ENCODE measurements at regions not wholly inside any gene's neighbourhood (a gene's known extent, or its start where the extent isn't known, plus 50 kb on each side); places are given as distances from the start of the nearest gene placed in this dataset.
"Not testable (repeated sequence)": the region's sequence is repeated elsewhere in the genome, so short reads cannot be mapped to it uniquely, and the experiment has no call there.

GRCh38 chr4:15179842-15180241 is 177.6 kb downstream of the CPEB2 start:
- not testable (repeated sequence) for H3K4me3 ChIP-seq (ENCODE audit: low read depth, low read length); H3K4me1 ChIP-seq (ENCODE audit: control insufficient read depth, insufficient read depth, low read length); H3K36me3 ChIP-seq (ENCODE audit: control insufficient read depth, insufficient read depth, low read length); H3K27me3 ChIP-seq (ENCODE audit: control insufficient read depth, insufficient read depth, low read length); H3K27ac ChIP-seq (ENCODE audit: low read depth, low read length); H3K9me3 ChIP-seq (ENCODE audit: control insufficient read depth, insufficient read depth, low read length); DNase-seq (ENCODE audit: low read depth in 4 of 6, low spot score in 6 of 6)
- WGBS (ENCODE audit: insufficient coverage), result no CpG with 5 or more reads among the region's 2 CpGs

GRCh38 chr4:15182600-15183220 is 180.4 kb downstream of the CPEB2 start:
- Histone ChIP-seq H3K4me3 (ENCODE audit: low read depth, low read length) (no peak overlapping the region), H3K9me3 (ENCODE audit: control insufficient read depth, insufficient read depth, low read length) (no peaks in the 10 kb centered on the region), H3K4me1 (ENCODE audit: control insufficient read depth, insufficient read depth, low read length) (no peaks in the 10 kb centered on the region), H3K36me3 (ENCODE audit: control insufficient read depth, insufficient read depth, low read length) (no peaks in the 10 kb centered on the region), H3K27ac (ENCODE audit: low read depth, low read length) (no peak overlapping the region), H3K27me3 (ENCODE audit: control insufficient read depth, insufficient read depth, low read length) (no peaks in the 10 kb centered on the region)
- WGBS (ENCODE audit: insufficient coverage), result 67% methylated on average over 1 of the region's 3 CpGs
- no peak for DNase-seq (ENCODE audit: low read depth in 4 of 6, low spot score in 6 of 6)

- no peaks in the 10 kb centered on the region for H3K4me1 ChIP-seq (ENCODE audit: control insufficient read depth, insufficient read depth, low read length)
- H3K36me3 ChIP-seq (ENCODE audit: control insufficient read depth, insufficient read depth, low read length), result no peaks in the 10 kb centered on the region
- WGBS (ENCODE audit: insufficient coverage), result 70% methylated on average over 5 of the region's 5 CpGs
- no peak overlapping the region for H3K27ac ChIP-seq (ENCODE audit: low read depth, low read length)
- H3K4me3 ChIP-seq (ENCODE audit: low read depth, low read length), result no peak overlapping the region
- no peaks in the 10 kb centered on the region for H3K9me3 ChIP-seq (ENCODE audit: control insufficient read depth, insufficient read depth, low read length)
- peak in 1 of 6 donors; percentile 15 for DNase-seq (ENCODE audit: low read depth in 4 of 6, low spot score in 6 of 6)
- no peaks in the 10 kb centered on the region for H3K27me3 ChIP-seq (ENCODE audit: control insufficient read depth, insufficient read depth, low read length)
Measured at GRCh38 chr4:15186149-15186548, 183.9 kb downstream of the CPEB2 start.

- Histone ChIP-seq H3K27ac (ENCODE audit: low read depth, low read length) (no peak overlapping the region), H3K4me1 (ENCODE audit: control insufficient read depth, insufficient read depth, low read length) (no peaks in the 10 kb centered on the region), H3K9me3 (ENCODE audit: control insufficient read depth, insufficient read depth, low read length) (no peaks in the 10 kb centered on the region), H3K27me3 (ENCODE audit: control insufficient read depth, insufficient read depth, low read length) (no peaks in the 10 kb centered on the region), H3K36me3 (ENCODE audit: control insufficient read depth, insufficient read depth, low read length) (no peaks in the 10 kb centered on the region), H3K4me3 (ENCODE audit: low read depth, low read length) (no peak overlapping the region)
- no peak for DNase-seq (ENCODE audit: low read depth in 4 of 6, low spot score in 6 of 6)
Measured at GRCh38 chr4:15186806-15187205, 184.5 kb downstream of the CPEB2 start.

- WGBS (ENCODE audit: insufficient coverage), result 60% methylated on average over 1 of the region's 3 CpGs
- H3K27ac ChIP-seq (ENCODE audit: low read depth, low read length), result no peak overlapping the region
- DNase-seq (ENCODE audit: low read depth in 4 of 6, low spot score in 6 of 6), result no peak
Measured at GRCh38 chr4:15188605-15189539, 186.6 kb downstream of the CPEB2 start.

GRCh38 chr4:15194520-15194919 is 192.2 kb downstream of the CPEB2 start:
- Histone ChIP-seq H3K4me3 (ENCODE audit: low read depth, low read length) (no peak overlapping the region), H3K9me3 (ENCODE audit: control insufficient read depth, insufficient read depth, low read length) (no peaks in the 10 kb centered on the region), H3K36me3 (ENCODE audit: control insufficient read depth, insufficient read depth, low read length) (no peaks in the 10 kb centered on the region), H3K27ac (ENCODE audit: low read depth, low read length) (no peak overlapping the region), H3K4me1 (ENCODE audit: control insufficient read depth, insufficient read depth, low read length) (no peaks in the 10 kb centered on the region), H3K27me3 (ENCODE audit: control insufficient read depth, insufficient read depth, low read length) (no peaks in the 10 kb centered on the region)
- WGBS (ENCODE audit: insufficient coverage), result 83% methylated on average over 1 of the region's 2 CpGs
- DNase-seq (ENCODE audit: low read depth in 4 of 6, low spot score in 6 of 6), result no peak

More at GRCh38 chr4:15188605-15189539, 186.6 kb downstream of the CPEB2 start:
- Histone ChIP-seq H3K27me3 (ENCODE audit: control insufficient read depth, insufficient read depth, low read length) (no peaks in the 10 kb centered on the region), H3K4me3 (ENCODE audit: low read depth, low read length) (no peak overlapping the region), H3K36me3 (ENCODE audit: control insufficient read depth, insufficient read depth, low read length) (no peaks in the 10 kb centered on the region), H3K9me3 (ENCODE audit: control insufficient read depth, insufficient read depth, low read length) (no peaks in the 10 kb centered on the region), H3K4me1 (ENCODE audit: control insufficient read depth, insufficient read depth, low read length) (no peaks in the 10 kb centered on the region)

- Histone ChIP-seq H3K9me3 (ENCODE audit: control insufficient read depth, insufficient read depth, low read length) (no peaks in the 10 kb centered on the region), H3K4me1 (ENCODE audit: control insufficient read depth, insufficient read depth, low read length) (no peaks in the 10 kb centered on the region), H3K27me3 (ENCODE audit: control insufficient read depth, insufficient read depth, low read length) (no peaks in the 10 kb centered on the region), H3K36me3 (ENCODE audit: control insufficient read depth, insufficient read depth, low read length) (no peaks in the 10 kb centered on the region), H3K27ac (ENCODE audit: low read depth, low read length) (no peak overlapping the region), H3K4me3 (ENCODE audit: low read depth, low read length) (no peak overlapping the region)
- WGBS (ENCODE audit: insufficient coverage), result 17% methylated on average over 1 of the region's 4 CpGs
- DNase-seq (ENCODE audit: low read depth in 4 of 6, low spot score in 6 of 6), result peak in 4 of 6 donors; percentile 6 to 64 (median 31)
Measured at GRCh38 chr4:15197005-15197404, 194.7 kb downstream of the CPEB2 start.

- 51% methylated on average over 6 of the region's 11 CpGs for WGBS (ENCODE audit: insufficient coverage)
- Histone ChIP-seq H3K4me1 (ENCODE audit: control insufficient read depth, insufficient read depth, low read length) (no peaks in the 10 kb centered on the region), H3K36me3 (ENCODE audit: control insufficient read depth, insufficient read depth, low read length) (no peaks in the 10 kb centered on the region), H3K4me3 (ENCODE audit: low read depth, low read length) (no peak overlapping the region), H3K9me3 (ENCODE audit: control insufficient read depth, insufficient read depth, low read length) (no peaks in the 10 kb centered on the region), H3K27me3 (ENCODE audit: control insufficient read depth, insufficient read depth, low read length) (no peaks in the 10 kb centered on the region), H3K27ac (ENCODE audit: low read depth, low read length) (no peak overlapping the region)
- DNase-seq (ENCODE audit: low read depth in 4 of 6, low spot score in 6 of 6), result peak in 4 of 6 donors; percentile 6 to 78 (median 34)
Measured at GRCh38 chr4:15198070-15198727, 195.9 kb downstream of the CPEB2 start.

- H3K9me3 ChIP-seq (ENCODE audit: control insufficient read depth, insufficient read depth, low read length), result no peaks in the 10 kb centered on the region
- 100% methylated on average over 1 of the region's 1 CpG for WGBS (ENCODE audit: insufficient coverage)
Measured at GRCh38 chr4:15201782-15202181, 199.5 kb downstream of the CPEB2 start.

More at GRCh38 chr4:15201782-15202181, 199.5 kb downstream of the CPEB2 start:
- Histone ChIP-seq H3K4me1 (ENCODE audit: control insufficient read depth, insufficient read depth, low read length) (no peaks in the 10 kb centered on the region), H3K36me3 (ENCODE audit: control insufficient read depth, insufficient read depth, low read length) (no peaks in the 10 kb centered on the region), H3K27ac (ENCODE audit: low read depth, low read length) (no peak overlapping the region), H3K4me3 (ENCODE audit: low read depth, low read length) (no peak overlapping the region), H3K27me3 (ENCODE audit: control insufficient read depth, insufficient read depth, low read length) (no peaks in the 10 kb centered on the region)
- no peak for DNase-seq (ENCODE audit: low read depth in 4 of 6, low spot score in 6 of 6)

Data from spinal cord (tissue), 9 donors.